A549 (cell line): ENCODE measurements at regions not wholly inside any gene's neighbourhood (a gene's known extent, or its start where the extent isn't known, plus 50 kb on each side); places are given as distances from the start of the nearest gene placed in this dataset.
"Not testable (repeated sequence)": the region's sequence is repeated elsewhere in the genome, so short reads cannot be mapped to it uniquely, and the experiment has no call there.

Experiments
- ATAC-seq, 2 experiments: fragments of 200-7000 bp in 1 of 2; fragments of >200 bp in 1 of 2; cut with Nextera tagmentation in 1 of 2; cut with Tn5 transposase in 1 of 2; 3 replicates each; pipeline versions ENCODE4 v1.8.0 to v1.9.1; 2018 to 2020; ENCODE audit warnings: mild to moderate bottlenecking in 1 of 2, moderate library complexity in 1 of 2
- CTCF ChIA-PET: fragments of 300-600 bp; sonication (Branson Sonifier 250); formaldehyde crosslinking; extraction: SDS; loops from one replicate; lab custom pipeline; 2021; ENCODE audit warnings: antibody characterized with exemption, inconsistent platforms; lab: Yijun Ruan, JAX
- POLR2A ChIA-PET: fragments of 350-600 bp; formaldehyde crosslinking; extraction: SDS; loops from one replicate; lab custom pipeline; 2021; ENCODE audit warnings: antibody characterized with exemption, inconsistent platforms; lab: Yijun Ruan, JAX
- DNase-seq, 2 experiments: peaks; one replicate each; pipeline versions ENCODE4 v3.0.0 to v3.0.0-alpha.2; 2011 to 2016; ENCODE audit warnings: low read depth in 1 of 2, low spot score in 1 of 2
- FAIRE-seq: peaks from 2 replicates; lab custom pipeline; 2011; peaks lifted over from hg19 to GRCh38; lab: Jason Lieb, UNC
- H3K27ac ChIP-seq, 2 experiments: fragments of >200 bp; sonication (Bioruptor Twin); formaldehyde crosslinking; 3 replicates each; pipeline ENCODE4 v1.5.1; 2016 to 2017
- H3K4me1 ChIP-seq: fragments of >200 bp; sonication (Bioruptor Twin); formaldehyde crosslinking; 3 replicates; pipeline ENCODE4 v1.6.1; 2016
- H3K4me2 ChIP-seq: fragments of >200 bp; sonication (Bioruptor Twin); formaldehyde crosslinking; 3 replicates; pipeline ENCODE4 v1.6.1; 2016
- H3K4me3 ChIP-seq: fragments of >200 bp; sonication (Bioruptor Twin); formaldehyde crosslinking; 3 replicates; pipeline ENCODE4 v1.5.1; 2016
- H3K9me3 ChIP-seq: fragments of >200 bp; sonication (Bioruptor Twin); formaldehyde crosslinking; 3 replicates; pipeline ENCODE4 v1.6.1; 2016
- ATOH8 ChIP-seq: fragments of 250-450 bp; sonication (Bioruptor Pico); IDR thresholded peaks from 2 replicates; pipeline ENCODE4 v1.5.0; 2020; ENCODE audit warnings: low read depth, mild to moderate bottlenecking, moderate library complexity
- CHD2 ChIP-seq: fragments of 150-350 bp; IDR thresholded peaks from 2 replicates; pipeline ENCODE4 v1.6.1; 2014; ENCODE audit warnings: low read length; ENCODE audit not compliant: partially characterized antibody
- CHD4 ChIP-seq: fragments of 200-600 bp; sonication (generic); IDR thresholded peaks from 2 replicates; pipeline ENCODE4 v1.6.1; 2016; ENCODE audit warnings: antibody characterized with exemption, mild to moderate bottlenecking, borderline replicate concordance
- EHMT2 ChIP-seq: fragments of 200-600 bp; sonication (generic); IDR thresholded peaks from 2 replicates; pipeline ENCODE4 v1.6.1; 2016; ENCODE audit warnings: antibody characterized with exemption, low read depth, mild to moderate bottlenecking, moderate library complexity
- FOSL2 ChIP-seq, 2 experiments: fragments of 450-650 bp in 1 of 2; fragments of >200 bp in 1 of 2; sonication (Bioruptor Twin) in 1 of 2; formaldehyde crosslinking; IDR thresholded peaks; 2 replicates each; pipeline versions ENCODE4 v1.5.0 to v1.6.1; 2016 to 2020; ENCODE audit warnings: mild to moderate bottlenecking in 1 of 2, moderate library complexity in 1 of 2
- GATA3 ChIP-seq: IDR thresholded peaks from 2 replicates; pipeline ENCODE4 v1.6.1; 2012; ENCODE audit warnings: borderline replicate concordance
- HOXA7 ChIP-seq: fragments of 250-450 bp; sonication (Bioruptor Pico); IDR thresholded peaks from 2 replicates; pipeline ENCODE4 v1.5.0; 2020; ENCODE audit warnings: mild to moderate bottlenecking, moderate library complexity
- JUNB ChIP-seq: fragments of >200 bp; sonication (Bioruptor Twin); formaldehyde crosslinking; IDR thresholded peaks from 2 replicates; pipeline ENCODE4 v1.6.1; 2016
- KDM5A ChIP-seq: fragments of 200-600 bp; sonication (generic); IDR thresholded peaks from 2 replicates; pipeline ENCODE4 v1.6.1; 2016; ENCODE audit warnings: antibody characterized with exemption, mild to moderate bottlenecking
- MAZ ChIP-seq: fragments of 150-350 bp; IDR thresholded peaks from 2 replicates; pipeline ENCODE4 v1.6.1; 2014; ENCODE audit warnings: antibody characterized with exemption, low read depth, low read length, borderline replicate concordance
- NPAS2 ChIP-seq: fragments of 250-450 bp; sonication (Bioruptor Pico); IDR thresholded peaks from 2 replicates; pipeline ENCODE4 v1.8.0; 2022; ENCODE audit warnings: mild to moderate bottlenecking, moderate library complexity, borderline replicate concordance
- POLR2AphosphoS2 ChIP-seq: conservative IDR thresholded peaks from 2 replicates; pipeline ENCODE4 v1.6.1; 2012; ENCODE audit warnings: low read length, improper control_type of control experiment, inconsistent platforms
- RAD21 ChIP-seq, 2 experiments: fragments of >200 bp in 1 of 2; sonication (Bioruptor Twin) in 1 of 2; formaldehyde crosslinking in 1 of 2; IDR thresholded peaks in 1 of 2; conservative IDR thresholded peaks in 1 of 2; 2 replicates in 1 of 2; 3 replicates in 1 of 2; pipeline ENCODE4 v1.6.1; 2012 to 2018; ENCODE audit warnings: inconsistent platforms in 1 of 2
- RARB ChIP-seq: fragments of 250-450 bp; sonication (Bioruptor Pico); IDR thresholded peaks from 2 replicates; pipeline ENCODE4 v1.8.0; 2021; ENCODE audit warnings: mild to moderate bottlenecking, moderate library complexity
- REST ChIP-seq: fragments of 200-600 bp; sonication (generic); IDR thresholded peaks from 2 replicates; pipeline ENCODE4 v1.6.1; 2016; ENCODE audit warnings: antibody characterized with exemption, mild to moderate bottlenecking, moderate library complexity
- RFX5 ChIP-seq: fragments of 450-650 bp; IDR thresholded peaks from 2 replicates; pipeline ENCODE4 v1.7.1; 2014; ENCODE audit warnings: antibody characterized with exemption, mild to moderate bottlenecking, moderate library complexity
- SMC3 ChIP-seq: fragments of >200 bp; sonication (Bioruptor Twin); formaldehyde crosslinking; IDR thresholded peaks from 3 replicates; pipeline ENCODE4 v1.6.1; 2018; ENCODE audit warnings: inconsistent platforms
- SREBF2 ChIP-seq: fragments of 450-650 bp; IDR thresholded peaks from 2 replicates; pipeline ENCODE4 v1.6.1; 2014; ENCODE audit warnings: mild to moderate bottlenecking, moderate library complexity
- TFCP2L1 ChIP-seq: fragments of 250-450 bp; sonication (Bioruptor Pico); IDR thresholded peaks from 2 replicates; pipeline ENCODE4 v1.5.0; 2021; ENCODE audit warnings: mild to moderate bottlenecking
- TP53 ChIP-seq: fragments of 250-450 bp; sonication (Bioruptor Pico); IDR thresholded peaks from 2 replicates; pipeline ENCODE4 v1.5.0; 2021; ENCODE audit warnings: mild to moderate bottlenecking, moderate library complexity
- USF2 ChIP-seq: fragments of 450-650 bp; IDR thresholded peaks from 2 replicates; pipeline ENCODE4 v1.6.1; 2014; ENCODE audit warnings: antibody characterized with exemption
- ZC3H11A ChIP-seq: fragments of 450-650 bp; IDR thresholded peaks from 2 replicates; pipeline ENCODE4 v1.6.1; 2014; ENCODE audit warnings: antibody characterized with exemption, mild to moderate bottlenecking
- ZFP36 ChIP-seq: fragments of 450-650 bp; IDR thresholded peaks from 2 replicates; pipeline ENCODE4 v1.6.1; 2014; ENCODE audit warnings: borderline replicate concordance; ENCODE audit not compliant: partially characterized antibody
- ZNF302 ChIP-seq: fragments of 250-450 bp; sonication (Bioruptor Pico); IDR thresholded peaks from 2 replicates; pipeline ENCODE4 v1.9.0; 2021; ENCODE audit warnings: inconsistent platforms, mild to moderate bottlenecking, moderate library complexity
- WGBS: methylation state at CpG from one replicate; pipeline ENCODE4 v1.1.6; 2017; ENCODE audit errors: missing lambda C conversion rate; 5-methylcytosine and 5-hydroxymethylcytosine counted together

GRCh38 chr3:75894234-75894633 is 108.9 kb upstream of the ZNF717 start:
- Histone ChIP-seq H3K4me2 (no peak overlapping the region), H3K4me1 (no peaks in the 10 kb centered on the region), H3K27ac (no peak overlapping the region), H3K4me3 (no peak overlapping the region), H3K9me3 (no peaks in the 10 kb centered on the region; the same call in 2 of the 3 replicates)
- no peak for TF ChIP-seq RARB (CRISPR knock-in tag)
- no peak for TF ChIP-seq TFCP2L1 (CRISPR knock-in tag)
- TF ChIP-seq ZC3H11A = no peak
- no peak for TF ChIP-seq RAD21 (conservative IDR thresholded peaks at IDR 0.05 in 1 of 2, IDR thresholded peaks at IDR 0.05 in 1 of 2)
- no peak for TF ChIP-seq USF2
- TF ChIP-seq KDM5A = no peak
- TF ChIP-seq FOSL2 (IDR thresholded peaks at IDR 0.05) = no peak
- no peak for TF ChIP-seq FOSL2 (CRISPR knock-in tag; IDR thresholded peaks at IDR 0.05)
- no peak for TF ChIP-seq GATA3
- no peak for TF ChIP-seq RFX5
- ChIA-PET CTCF (no interaction called here), POLR2A (no interaction called here)
- WGBS = 9% methylated on average over 1 of the region's 1 CpG
- ATAC-seq = no peak
- no peak for DNase-seq
- no peak for FAIRE-seq

- no peaks in the 10 kb centered on the region for H3K4me1 ChIP-seq
- ChIA-PET POLR2A (no interaction called here), CTCF (no interaction called here)
- no peak for FAIRE-seq
- WGBS = 7% methylated on average over 4 of the region's 4 CpGs
- H3K4me3 ChIP-seq = no peak overlapping the region
- no peak overlapping the region for H3K4me2 ChIP-seq
- ATAC-seq = no peak
- no peak for DNase-seq
- no peak overlapping the region for H3K27ac ChIP-seq
- no peak for TF ChIP-seq EHMT2
- TF ChIP-seq JUNB = no peak
- TF ChIP-seq CHD2 = no peak
- TF ChIP-seq POLR2AphosphoS2 = no peak
- no peak for TF ChIP-seq ZFP36
- no peak for TF ChIP-seq SREBF2
- no peak for TF ChIP-seq RAD21 (conservative IDR thresholded peaks at IDR 0.05 in 1 of 2, IDR thresholded peaks at IDR 0.05 in 1 of 2)
- TF ChIP-seq NPAS2 (CRISPR knock-in tag) = no peak
- TF ChIP-seq ATOH8 = no peak
- TF ChIP-seq MAZ = no peak
- no peak for TF ChIP-seq TP53 (CRISPR knock-in tag)
- TF ChIP-seq CHD4 = no peak
- TF ChIP-seq ZNF302 = no peak
- no peak for TF ChIP-seq REST
- no peak for TF ChIP-seq HOXA7 (CRISPR knock-in tag)
- no peak for TF ChIP-seq SMC3
- H3K9me3 ChIP-seq = no peaks in the 10 kb centered on the region; the same call in 2 of the 3 replicates
Observed at GRCh38 chr3:75896265-75896664, 110.9 kb upstream of the ZNF717 start.

- H3K4me3 ChIP-seq, POLR2A ChIA-PET, H3K9me3 ChIP-seq, ATAC-seq, CTCF ChIA-PET, H3K27ac ChIP-seq, DNase-seq, H3K4me2 ChIP-seq, H3K4me1 ChIP-seq, FAIRE-seq: not testable (repeated sequence)
- 20% methylated on average over 4 of the region's 4 CpGs for WGBS
Observed at GRCh38 chr3:75901446-75901845, 116.1 kb upstream of the ZNF717 start.
